Mononuclear cell (primary cell): ENCODE measurements at regions not wholly inside any gene's neighbourhood (a gene's known extent, or its start where the extent isn't known, plus 50 kb on each side); places are given as distances from the start of the nearest gene placed in this dataset.

Experiments
- H3K27me3 ChIP-seq: 2 replicates; pipeline ENCODE4 v1.6.0; 2011; ENCODE audit warnings: low read length, control low read depth; ENCODE audit not compliant: insufficient read depth
- H3K4me1 ChIP-seq: 2 replicates; pipeline ENCODE4 v1.5.1; 2011; ENCODE audit warnings: mild to moderate bottlenecking, low read length, control low read depth; ENCODE audit not compliant: insufficient read depth
- H3K4me3 ChIP-seq: 2 replicates; pipeline ENCODE4 v1.5.1; 2011; ENCODE audit warnings: mild to moderate bottlenecking, low read length, moderate library complexity
- H3K9me3 ChIP-seq: 2 replicates; pipeline ENCODE4 v1.5.1; 2011; ENCODE audit warnings: low read depth, mild to moderate bottlenecking, control low read depth, low read length

- Histone ChIP-seq H3K27me3 (no peaks in the 10 kb centered on the region), H3K9me3 (no peaks in the 10 kb centered on the region), H3K4me3 (no peak overlapping the region), H3K4me1 (no peaks in the 10 kb centered on the region)
Measured at GRCh38 chr17:72433797-72434196, 313.0 kb downstream of the SOX9 start.

GRCh38 chr17:72434581-72434980 is 313.8 kb downstream of the SOX9 start:
- no peak overlapping the region for H3K4me3 ChIP-seq
- H3K4me1 ChIP-seq = no peaks in the 10 kb centered on the region
- H3K27me3 ChIP-seq = no peaks in the 10 kb centered on the region
- H3K9me3 ChIP-seq = no peaks in the 10 kb centered on the region

- Histone ChIP-seq H3K4me1 (no peaks in the 10 kb centered on the region), H3K9me3 (no peaks in the 10 kb centered on the region), H3K4me3 (no peak overlapping the region), H3K27me3 (no peaks in the 10 kb centered on the region)
Measured at GRCh38 chr17:72434991-72435618, 314.3 kb downstream of the SOX9 start.

GRCh38 chr17:72438783-72439182 is 318.0 kb downstream of the SOX9 start:
- Histone ChIP-seq H3K4me1 (no peaks in the 10 kb centered on the region), H3K4me3 (no peak overlapping the region), H3K27me3 (no peaks in the 10 kb centered on the region), H3K9me3 (no peaks in the 10 kb centered on the region)

- Histone ChIP-seq H3K4me3 (no peak overlapping the region), H3K4me1 (no peaks in the 10 kb centered on the region), H3K9me3 (no peaks in the 10 kb centered on the region), H3K27me3 (no peaks in the 10 kb centered on the region)
Measured at GRCh38 chr17:72439893-72440502, 319.2 kb downstream of the SOX9 start.

- H3K27me3 ChIP-seq = no peaks in the 10 kb centered on the region
- no peaks in the 10 kb centered on the region for H3K4me1 ChIP-seq
- H3K9me3 ChIP-seq = no peaks in the 10 kb centered on the region
- H3K4me3 ChIP-seq = no peak overlapping the region
Measured at GRCh38 chr17:72440961-72441360, 320.1 kb downstream of the SOX9 start.

GRCh38 chr17:72441909-72442308 is 321.1 kb downstream of the SOX9 start:
- H3K9me3 ChIP-seq = no peaks in the 10 kb centered on the region
- no peaks in the 10 kb centered on the region for H3K4me1 ChIP-seq
- no peak overlapping the region for H3K4me3 ChIP-seq
- no peaks in the 10 kb centered on the region for H3K27me3 ChIP-seq

- H3K4me3 ChIP-seq = no peak overlapping the region
- no peaks in the 10 kb centered on the region for H3K4me1 ChIP-seq
- H3K27me3 ChIP-seq = no peaks in the 10 kb centered on the region
- H3K9me3 ChIP-seq = no peaks in the 10 kb centered on the region
Measured at GRCh38 chr17:72444517-72445054, 323.8 kb downstream of the SOX9 start.

- H3K9me3 ChIP-seq = no peaks in the 10 kb centered on the region
- H3K4me3 ChIP-seq = no peak overlapping the region
- no peaks in the 10 kb centered on the region for H3K27me3 ChIP-seq
- no peaks in the 10 kb centered on the region for H3K4me1 ChIP-seq
Measured at GRCh38 chr17:72445055-72445991, 324.5 kb downstream of the SOX9 start.

- no peaks in the 10 kb centered on the region for H3K9me3 ChIP-seq
- H3K4me1 ChIP-seq = no peaks in the 10 kb centered on the region
- H3K27me3 ChIP-seq = no peaks in the 10 kb centered on the region
- H3K4me3 ChIP-seq = no peak overlapping the region
Measured at GRCh38 chr17:72446118-72446517, 325.3 kb downstream of the SOX9 start.

GRCh38 chr17:72446525-72447250 is 325.9 kb downstream of the SOX9 start:
- Histone ChIP-seq H3K9me3 (no peaks in the 10 kb centered on the region), H3K4me3 (no peak overlapping the region), H3K27me3 (no peaks in the 10 kb centered on the region), H3K4me1 (no peaks in the 10 kb centered on the region)

GRCh38 chr17:72447251-72447640 is 326.4 kb downstream of the SOX9 start:
- H3K9me3 ChIP-seq = no peaks in the 10 kb centered on the region
- no peaks in the 10 kb centered on the region for H3K4me1 ChIP-seq
- H3K4me3 ChIP-seq = no peak overlapping the region
- no peaks in the 10 kb centered on the region for H3K27me3 ChIP-seq

GRCh38 chr17:72448019-72448418 is 327.2 kb downstream of the SOX9 start:
- Histone ChIP-seq H3K9me3 (no peaks in the 10 kb centered on the region), H3K27me3 (no peaks in the 10 kb centered on the region), H3K4me1 (no peaks in the 10 kb centered on the region), H3K4me3 (no peak overlapping the region)

- Histone ChIP-seq H3K4me1 (no peaks in the 10 kb centered on the region), H3K4me3 (no peak overlapping the region), H3K27me3 (no peaks in the 10 kb centered on the region), H3K9me3 (no peaks in the 10 kb centered on the region)
Measured at GRCh38 chr17:72452286-72453173, 331.7 kb downstream of the SOX9 start.
